HG03439 (cell line): ENCODE measurements at regions not wholly inside any gene's neighbourhood (a gene's known extent, or its start where the extent isn't known, plus 50 kb on each side); places are given as distances from the start of the nearest gene placed in this dataset.
"Not testable (repeated sequence)": the region's sequence is repeated elsewhere in the genome, so short reads cannot be mapped to it uniquely, and the experiment has no call there.

Experiments used
- ATAC-seq: cut with Tn5 transposase; IDR thresholded peaks from one replicate; pipeline ENCODE4 v1.9.1; 2021; ENCODE audit warnings: mild to moderate bottlenecking, moderate library complexity; ENCODE audit not compliant: unreplicated experiment

DNA sequence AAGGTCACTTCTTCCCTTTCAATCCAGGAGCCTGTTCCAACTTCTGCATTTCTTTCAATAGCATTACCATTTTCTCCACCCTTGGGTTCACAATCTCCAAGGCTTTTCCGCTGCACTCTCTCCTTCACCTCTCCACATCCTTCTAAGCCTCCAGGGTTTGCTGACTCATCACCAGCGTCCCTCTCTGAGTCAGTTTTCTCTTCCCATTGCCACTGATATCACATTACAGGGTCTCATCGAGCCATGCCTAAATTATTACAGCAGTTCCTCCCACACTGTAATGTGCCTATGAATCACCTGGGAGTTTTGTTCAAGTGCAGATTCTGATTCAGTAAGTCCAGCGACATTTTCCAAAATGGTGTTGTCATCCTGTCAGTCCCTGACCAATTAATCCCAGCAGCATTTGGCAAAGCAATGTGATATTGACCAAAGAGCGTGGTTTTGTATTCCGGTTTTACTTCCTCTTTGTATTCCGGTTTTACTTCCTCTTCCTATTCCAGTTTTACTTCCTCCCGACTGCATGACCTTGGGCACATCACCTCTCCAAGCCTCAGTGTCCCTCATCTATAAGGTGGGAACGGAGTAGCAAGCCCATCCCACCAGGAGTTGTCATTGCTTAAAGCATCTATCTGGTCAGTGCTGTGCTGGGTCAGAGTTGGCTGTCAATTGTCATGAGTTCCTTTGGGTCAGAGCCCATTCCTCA lies 208.3 kb upstream of the NBPF12 start:
- not testable (repeated sequence) for ATAC-seq

DNA sequence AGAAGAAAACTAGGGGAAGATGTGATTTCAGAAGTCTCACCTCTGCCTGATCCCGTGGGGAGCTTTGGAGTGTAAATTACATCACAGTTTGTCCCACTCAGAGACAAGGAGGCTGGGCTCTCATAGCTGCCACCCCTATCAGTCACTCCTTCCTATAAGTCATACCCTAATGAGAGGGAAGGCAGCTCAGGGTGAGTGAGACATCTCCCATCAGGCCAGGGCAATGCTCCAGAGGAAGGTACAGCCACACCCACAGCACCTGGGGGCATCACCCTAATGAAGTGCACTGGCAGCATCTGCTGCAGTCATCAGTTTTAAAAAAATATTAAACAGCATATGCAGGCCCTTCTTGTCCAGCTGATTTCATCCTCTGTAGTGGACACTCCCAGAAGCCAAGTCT lies 223.1 kb upstream of the NBPF12 start:
- not testable (repeated sequence) for ATAC-seq

DNA sequence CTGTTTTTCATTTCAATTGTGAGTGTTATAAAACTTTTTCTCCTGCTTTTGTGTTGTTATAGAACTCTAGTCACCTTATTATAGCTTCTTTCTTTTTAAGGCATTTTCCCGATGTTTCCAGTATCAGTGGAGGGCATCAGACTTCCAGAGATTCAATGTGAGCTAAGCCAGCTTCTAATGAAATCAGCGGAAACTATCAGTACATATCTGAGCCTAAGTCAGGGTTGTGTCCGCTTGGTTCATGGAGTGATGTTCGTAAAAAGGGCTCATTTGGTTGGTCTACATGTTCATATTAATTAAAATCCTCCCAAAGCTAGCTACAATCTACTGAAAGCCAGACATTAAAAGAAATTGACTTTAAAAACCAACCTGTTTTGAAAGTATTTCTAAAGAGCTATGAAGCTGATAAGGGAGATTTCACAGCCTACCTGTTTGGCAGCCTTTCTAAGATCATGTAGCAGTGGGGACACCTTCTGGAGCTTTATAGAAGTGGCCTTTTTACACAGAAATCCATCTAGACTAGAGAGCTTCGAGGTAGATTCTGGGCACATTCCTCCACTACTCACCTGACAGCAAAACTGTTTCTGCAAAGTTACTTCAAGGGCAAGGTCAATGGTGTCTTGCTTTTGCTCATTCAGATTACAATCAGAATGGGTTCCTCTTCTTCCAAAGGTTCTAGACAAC lies 227.1 kb upstream of the NBPF12 start:
- ATAC-seq, result not testable (repeated sequence)

GRCh38 chr1:146709302-146709701 lies 228.8 kb upstream of the NBPF12 start:
- not testable (repeated sequence) for ATAC-seq

DNA sequence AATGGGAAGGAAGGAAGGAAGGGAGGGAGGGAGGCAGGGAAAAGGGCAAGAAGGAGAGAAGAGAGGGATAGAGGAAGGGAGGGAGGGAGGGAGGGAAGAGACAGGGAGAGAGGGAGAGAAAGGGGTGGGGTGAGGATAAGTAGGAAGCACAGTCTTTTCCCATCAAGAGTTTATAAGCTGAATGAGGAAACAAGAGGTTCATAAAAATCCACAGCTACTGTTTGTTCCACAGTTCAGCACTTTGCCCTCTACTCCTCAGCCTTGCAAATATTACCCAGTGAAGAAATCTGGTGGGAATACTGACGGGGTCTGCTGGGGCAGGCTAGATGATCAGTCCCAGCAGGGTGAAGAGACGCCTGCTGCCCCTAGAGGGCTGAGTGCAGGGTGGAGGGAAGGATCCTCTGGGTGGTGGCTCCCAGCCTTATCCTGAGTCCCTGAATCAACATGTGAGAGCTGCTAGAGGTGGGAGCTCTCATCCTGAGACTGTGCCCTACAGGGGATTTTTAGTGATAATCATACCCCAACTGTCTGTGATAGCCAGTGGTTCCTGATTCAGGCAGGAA lies 233.9 kb upstream of the NBPF12 start:
- ATAC-seq, result not testable (repeated sequence)

DNA sequence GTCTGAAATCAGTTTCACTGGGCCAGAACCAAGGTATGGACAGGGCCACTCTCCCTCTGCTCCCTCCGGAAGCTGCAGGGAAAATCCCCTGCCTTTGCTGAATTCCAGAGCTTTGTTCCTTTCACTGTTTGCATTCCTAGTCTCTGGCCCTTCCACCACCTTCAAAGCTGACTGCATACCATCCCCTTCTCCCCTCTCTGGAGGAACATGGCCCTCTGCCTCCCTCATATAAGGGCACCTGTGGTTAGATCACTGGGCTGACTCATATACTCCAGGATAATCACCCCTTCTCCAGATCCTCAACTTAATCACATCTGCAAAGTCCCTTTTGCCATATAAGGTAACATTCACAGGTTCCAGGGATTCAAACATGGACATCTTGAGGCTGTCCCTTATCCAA lies 236.8 kb upstream of the NBPF12 start:
- ATAC-seq, result not testable (repeated sequence)

DNA sequence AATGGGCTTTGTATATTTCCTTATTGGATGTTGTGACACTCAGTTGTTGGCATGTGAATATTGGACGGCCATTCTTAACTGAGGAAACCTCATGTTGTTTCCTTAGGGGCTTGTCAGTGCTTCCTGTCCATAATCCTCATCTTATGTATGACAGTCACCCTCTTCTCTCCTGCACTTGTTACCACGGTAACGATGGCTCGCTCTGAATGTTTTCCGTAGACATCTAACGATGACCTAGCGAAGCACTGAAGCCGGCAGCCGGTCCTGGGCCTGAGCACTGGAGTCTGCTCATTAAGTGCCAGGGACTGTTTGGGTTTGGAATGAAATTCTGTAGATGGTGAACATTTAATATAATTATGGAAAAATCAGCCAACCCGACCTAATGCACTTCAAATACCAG lies 242.7 kb upstream of the NBPF12 start:
- ATAC-seq, result not testable (repeated sequence)

DNA sequence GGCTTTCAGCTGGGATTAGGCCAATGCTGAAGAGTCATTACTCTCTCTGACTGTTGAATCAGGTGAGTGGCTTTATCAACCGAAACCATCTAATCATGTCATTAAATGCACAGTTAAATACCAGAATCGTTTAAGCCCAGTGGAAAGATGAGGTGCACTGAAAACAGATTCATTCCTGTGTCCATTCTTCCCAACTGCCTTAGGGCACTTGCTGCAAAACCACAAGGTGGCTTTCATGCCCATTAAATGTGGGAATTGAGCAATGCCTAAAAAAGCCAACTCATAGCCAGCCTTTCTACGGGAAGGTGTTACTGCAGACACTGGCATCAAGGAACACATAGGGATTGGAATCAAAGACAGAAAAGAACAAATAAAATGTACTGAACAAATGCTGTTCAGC lies 246.3 kb upstream of the NBPF12 start:
- not testable (repeated sequence) for ATAC-seq

DNA sequence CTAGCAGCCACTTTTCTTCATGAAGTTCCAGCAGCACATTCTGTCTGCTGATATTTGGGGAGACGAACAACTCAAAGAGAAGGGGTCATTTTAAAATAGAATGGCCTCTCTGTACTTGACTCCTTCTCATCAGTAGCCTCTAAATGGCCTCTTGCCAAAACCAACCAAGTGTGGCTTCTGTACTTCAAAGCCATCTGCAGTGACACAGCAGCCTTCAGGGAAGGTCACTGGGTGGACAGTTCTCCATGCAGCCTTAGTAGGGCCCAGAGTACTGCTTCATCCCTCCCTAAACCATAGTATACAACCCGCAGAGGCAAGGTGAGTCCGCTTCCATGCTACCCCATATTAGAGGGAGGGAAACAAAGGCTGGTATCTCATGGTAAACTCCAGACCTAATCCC lies 249.2 kb upstream of the NBPF12 start:
- not testable (repeated sequence) for ATAC-seq

- not testable (repeated sequence) for ATAC-seq
Measured at GRCh38 chr1:146686777-146687366, 251.3 kb upstream of the NBPF12 start.

DNA sequence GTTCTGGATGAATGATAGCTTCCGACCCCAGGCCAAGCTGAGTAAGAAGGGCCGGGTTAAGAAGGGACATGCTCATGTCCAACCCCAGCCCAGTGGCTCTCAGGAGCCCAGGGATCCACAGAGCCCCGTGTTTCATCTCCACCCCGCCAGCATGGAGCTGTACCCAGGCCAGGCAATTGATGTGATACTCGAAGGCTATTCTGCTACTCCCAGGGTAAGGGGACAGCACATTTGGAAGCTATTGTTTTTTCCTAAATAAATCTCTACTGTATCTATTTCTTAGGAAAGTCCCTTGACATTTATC lies 255.0 kb upstream of the NBPF12 start:
- not testable (repeated sequence) for ATAC-seq

- not testable (repeated sequence) for ATAC-seq
Measured at GRCh38 chr1:146682227-146683125, 255.6 kb upstream of the NBPF12 start.

DNA sequence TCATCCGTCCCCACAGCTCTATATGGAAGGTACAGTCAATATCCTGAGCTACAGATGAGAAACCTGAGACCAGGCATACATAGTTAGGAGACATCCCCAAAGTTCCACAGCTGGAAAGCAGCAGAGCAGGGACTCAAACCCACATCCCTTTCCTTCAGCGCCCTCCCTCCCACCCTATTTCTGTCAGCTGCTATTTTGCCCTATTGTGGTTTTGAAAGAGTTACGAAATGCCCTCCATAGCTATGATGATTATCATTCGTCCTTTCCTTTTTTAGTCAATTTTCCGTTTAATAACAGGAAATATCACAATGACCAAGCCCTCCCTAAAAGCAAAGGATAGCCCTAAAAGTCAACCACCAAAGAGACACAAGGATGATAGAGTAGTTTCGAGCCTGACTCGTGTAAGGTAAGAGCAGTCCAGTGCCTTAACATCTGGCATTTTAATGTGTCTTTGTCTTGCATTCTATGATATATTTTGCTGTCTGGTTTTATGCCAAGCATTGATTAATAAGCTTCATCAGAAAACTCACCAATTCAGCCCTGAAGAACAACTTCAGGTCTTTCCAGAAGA lies 264.3 kb upstream of the NBPF12 start:
- ATAC-seq, result not testable (repeated sequence)

- not testable (repeated sequence) for ATAC-seq
Measured at GRCh38 chr1:146672608-146673007, 265.5 kb upstream of the NBPF12 start.

DNA sequence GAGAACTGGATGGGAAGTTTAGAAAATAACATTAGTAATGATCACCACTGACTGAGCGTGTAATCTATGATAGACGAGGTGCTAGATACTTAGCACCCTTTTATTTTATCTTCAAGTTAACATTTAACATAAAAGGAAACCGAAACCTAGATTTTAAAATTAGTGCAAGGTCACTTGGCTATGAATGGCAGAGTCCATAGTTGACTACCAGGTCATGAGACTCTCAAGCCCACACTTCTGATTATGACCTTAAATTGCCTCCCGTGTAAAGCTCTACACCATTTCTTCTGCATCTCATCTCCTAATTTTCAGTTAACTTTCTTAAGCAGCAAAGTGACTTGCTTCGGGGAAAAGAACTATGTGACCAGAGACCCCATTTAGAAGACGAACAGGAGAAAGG lies 266.5 kb upstream of the NBPF12 start:
- not testable (repeated sequence) for ATAC-seq

GRCh38 chr1:146670832-146671566 lies 267.1 kb upstream of the NBPF12 start:
- ATAC-seq, result not testable (repeated sequence)

DNA sequence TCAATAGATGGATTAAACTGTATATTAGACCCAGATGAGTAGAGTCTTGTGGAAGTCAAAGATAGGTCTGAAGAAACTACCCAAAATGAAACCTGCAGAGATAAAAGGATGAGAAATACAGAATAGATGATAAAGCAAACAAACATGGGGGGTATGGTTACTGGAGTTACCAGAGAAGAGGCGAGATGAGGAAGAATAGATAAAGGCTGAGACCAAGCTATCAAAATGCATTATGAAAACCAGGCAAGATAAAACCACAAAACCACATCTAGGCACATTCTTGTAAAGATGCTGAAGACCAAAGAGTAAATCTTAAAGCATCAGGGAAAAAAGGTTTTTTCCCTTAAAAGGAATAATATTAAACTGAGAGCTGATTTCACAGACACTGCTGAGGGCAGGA lies 271.8 kb upstream of the NBPF12 start:
- ATAC-seq, result not testable (repeated sequence)

- ATAC-seq, result not testable (repeated sequence)
Measured at GRCh38 chr1:146660242-146660641, 277.9 kb upstream of the NBPF12 start.

DNA sequence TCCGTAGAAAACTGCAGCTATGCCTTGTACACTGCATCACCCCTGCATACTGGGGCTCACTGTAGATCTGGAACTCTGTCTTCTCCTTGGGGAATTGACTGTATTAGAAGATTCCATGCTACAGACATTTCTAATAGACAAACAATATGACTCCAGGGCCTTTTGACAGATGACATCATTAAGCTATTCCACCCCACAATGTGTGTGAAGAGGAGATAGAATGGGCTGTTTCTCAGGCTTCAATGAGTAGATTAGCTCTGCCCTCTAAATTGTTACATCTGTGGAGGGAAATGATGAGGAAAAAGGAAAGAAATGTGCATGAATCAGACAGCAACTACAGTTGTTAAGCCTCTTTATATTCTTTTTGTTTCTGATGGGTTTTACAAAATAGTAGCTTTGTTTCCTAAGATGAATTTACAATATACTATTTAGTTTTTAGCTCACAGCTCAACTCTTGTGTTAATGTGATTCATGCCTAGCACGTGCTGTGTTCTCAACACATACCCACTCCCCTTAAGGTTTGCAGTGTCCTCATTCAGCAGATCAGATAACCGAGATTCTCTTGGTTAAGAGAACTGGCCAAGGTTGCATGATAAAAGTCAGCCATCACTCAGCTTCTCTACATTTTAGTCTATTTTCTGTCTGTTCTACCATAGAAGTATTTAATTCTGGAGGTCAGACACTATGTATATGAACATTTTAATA lies 281.6 kb upstream of the NBPF12 start:
- not testable (repeated sequence) for ATAC-seq
